NCI-H1105 (cell line): ENCODE measurements at regions not wholly inside any gene's neighbourhood (a gene's known extent, or its start where the extent isn't known, plus 50 kb on each side); places are given as distances from the start of the nearest gene placed in this dataset.
"Not testable (repeated sequence)": the region's sequence is repeated elsewhere in the genome, so short reads cannot be mapped to it uniquely, and the experiment has no call there.

ENCODE experiments used
- DNase-seq: peaks from one replicate; lab custom pipeline; 2025; lab: John Stamatoyannopoulos, UW

DNA sequence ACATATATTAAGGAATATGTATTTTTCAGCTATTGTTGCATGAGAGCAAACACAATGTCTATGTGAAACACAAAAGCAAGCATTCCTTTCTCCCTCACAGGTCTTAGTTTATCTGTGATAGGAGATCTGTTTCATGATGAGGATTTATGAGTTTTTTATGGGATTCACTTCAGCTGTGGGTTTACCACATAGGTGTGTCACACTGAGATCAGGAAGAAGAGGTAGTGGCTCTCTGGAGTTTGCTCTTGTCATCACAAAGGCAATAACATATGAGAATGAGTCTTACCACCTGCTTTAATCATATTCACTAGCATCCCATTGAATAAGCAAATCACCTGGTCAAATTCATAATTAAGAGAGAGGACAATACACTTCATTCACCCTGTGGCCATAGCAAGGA, 960.3 kb upstream of the SLC39A10 start:
- DNase-seq, result no peak

DNA sequence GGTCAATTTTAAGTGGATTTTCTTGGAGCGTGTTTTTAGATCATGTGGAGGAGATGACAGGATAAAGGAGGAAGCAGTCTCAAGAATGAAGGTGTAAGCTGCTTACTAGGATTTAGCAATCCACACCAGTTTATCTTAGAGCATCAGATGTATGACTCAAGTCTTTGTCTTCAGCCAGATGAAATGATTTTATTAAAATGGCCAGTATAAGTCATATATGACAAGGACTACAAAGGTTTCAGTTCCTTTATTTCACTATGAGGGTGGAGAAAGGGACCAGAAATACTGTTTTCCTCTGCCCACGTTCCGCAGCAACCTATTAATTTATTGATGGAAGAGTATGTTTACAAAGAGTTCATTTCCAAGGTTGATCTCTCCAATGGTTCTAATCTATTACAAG, 970.5 kb upstream of the SLC39A10 start:
- DNase-seq, result no peak

DNA sequence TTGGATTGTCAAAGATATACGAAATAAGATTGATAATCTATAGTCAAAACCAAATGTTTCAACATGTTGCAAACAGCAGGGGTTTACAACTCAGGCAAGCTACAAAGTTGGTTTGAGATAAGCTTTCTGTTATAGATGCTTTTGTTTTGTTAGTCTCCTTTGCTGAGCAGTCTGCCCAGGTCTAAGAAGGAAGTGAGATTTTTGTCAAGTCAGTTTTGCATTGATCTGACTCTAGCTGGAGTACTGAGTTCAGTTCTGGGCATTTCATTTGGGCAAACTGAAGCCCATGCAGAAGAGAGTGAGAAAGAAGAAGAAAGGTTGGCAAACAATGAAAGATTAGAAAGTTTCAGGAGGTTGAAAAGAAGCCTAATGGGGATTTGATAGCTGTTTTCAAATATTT, 983.0 kb upstream of the SLC39A10 start:
- no peak for DNase-seq

DNA sequence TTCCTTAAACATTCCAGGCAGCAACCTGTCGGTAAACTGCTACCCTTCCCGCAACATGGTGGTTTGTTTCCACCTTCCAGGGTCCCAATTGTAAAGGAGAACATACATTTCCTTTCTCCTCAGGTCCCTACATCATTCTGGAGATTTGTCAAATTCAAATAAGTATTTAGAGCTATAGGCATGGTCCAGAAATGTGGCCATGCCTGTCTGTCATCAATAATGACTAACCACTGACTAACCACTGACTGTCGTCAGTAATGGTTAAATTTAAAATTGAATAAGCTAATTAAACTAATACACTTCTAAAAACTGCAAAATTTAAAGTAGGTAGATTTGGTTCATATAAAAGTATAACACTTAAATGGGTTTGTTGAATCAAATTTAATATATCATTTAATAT, 984.0 kb upstream of the SLC39A10 start:
- no peak for DNase-seq

DNA sequence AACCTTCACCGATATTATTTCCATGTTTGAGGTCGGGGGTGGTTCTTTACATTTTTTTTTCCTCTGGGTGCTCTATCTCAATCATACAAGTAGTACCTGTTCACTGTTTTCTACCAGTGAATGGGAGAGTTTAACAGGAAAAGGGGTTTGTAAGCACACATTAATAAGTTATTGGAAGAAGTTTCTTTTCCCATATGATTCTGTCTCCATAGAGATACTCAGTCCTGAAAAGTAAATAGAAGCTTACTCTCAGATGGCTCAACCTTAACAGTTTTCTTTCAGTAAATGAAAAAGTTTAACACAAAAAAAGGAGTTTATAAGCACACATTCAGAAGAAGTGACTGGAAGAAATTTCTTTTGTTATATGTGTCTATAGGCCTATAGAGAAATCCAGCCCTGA, 995.6 kb upstream of the SLC39A10 start:
- no peak for DNase-seq

DNA sequence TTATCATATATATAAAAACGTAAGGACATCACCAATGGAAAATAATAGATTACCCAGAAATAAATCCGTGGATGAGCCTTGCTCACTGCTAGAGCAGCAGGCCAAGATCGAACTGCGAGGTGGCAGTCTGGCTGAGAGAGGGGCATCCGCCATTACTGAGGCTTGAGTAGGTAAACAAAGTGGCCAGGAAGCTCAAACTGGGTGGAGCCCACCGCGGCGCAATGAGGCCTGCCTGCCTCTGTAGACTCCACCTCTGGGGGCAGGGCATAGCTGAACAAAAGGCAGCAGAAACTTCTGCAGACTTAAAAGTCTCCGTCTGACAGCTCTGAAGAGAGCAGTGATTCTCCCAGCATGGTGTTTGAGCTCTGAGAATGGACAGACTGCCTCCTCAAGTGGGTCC, 1018.0 kb upstream of the SLC39A10 start:
- DNase-seq, result not testable (repeated sequence)

DNA sequence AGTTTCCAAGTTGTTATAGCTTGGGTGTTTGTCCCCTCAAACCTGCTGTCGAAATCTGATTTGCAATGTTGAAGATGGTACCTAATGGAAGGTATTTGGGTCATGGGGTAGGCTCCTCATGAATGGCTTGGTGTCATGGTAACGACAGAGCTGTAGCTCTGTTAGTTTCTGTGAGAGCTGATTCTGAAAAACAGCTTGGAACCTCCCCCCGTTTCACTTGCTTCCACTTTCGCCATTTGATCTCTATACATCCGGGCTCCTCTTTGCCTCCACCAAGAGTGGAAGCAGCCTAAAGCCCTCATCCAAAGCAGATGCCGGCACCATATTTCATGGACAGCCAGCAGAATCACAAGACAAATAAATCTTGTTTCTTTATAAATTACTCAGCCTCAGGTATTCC, 1035.1 kb upstream of the SLC39A10 start:
- no peak for DNase-seq

DNA sequence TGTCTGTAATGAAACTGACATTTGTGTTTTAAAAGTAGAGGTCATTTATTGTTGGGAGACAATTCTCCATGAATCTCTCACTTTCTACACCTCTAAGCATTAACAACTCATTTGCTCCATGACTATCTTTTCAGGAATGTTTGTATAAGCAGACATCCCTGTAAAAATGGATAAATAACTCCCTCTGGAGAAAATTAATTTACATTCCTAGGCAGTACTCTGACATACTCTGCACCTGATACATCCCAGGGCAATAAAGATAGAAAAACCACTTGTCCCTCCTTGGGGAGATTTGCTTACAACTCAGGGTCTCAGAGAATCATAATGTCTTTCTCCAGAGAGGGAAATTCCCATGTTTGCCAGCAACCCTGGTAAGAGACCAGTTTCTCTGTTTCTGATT, 1037.7 kb upstream of the SLC39A10 start:
- no peak for DNase-seq

DNA sequence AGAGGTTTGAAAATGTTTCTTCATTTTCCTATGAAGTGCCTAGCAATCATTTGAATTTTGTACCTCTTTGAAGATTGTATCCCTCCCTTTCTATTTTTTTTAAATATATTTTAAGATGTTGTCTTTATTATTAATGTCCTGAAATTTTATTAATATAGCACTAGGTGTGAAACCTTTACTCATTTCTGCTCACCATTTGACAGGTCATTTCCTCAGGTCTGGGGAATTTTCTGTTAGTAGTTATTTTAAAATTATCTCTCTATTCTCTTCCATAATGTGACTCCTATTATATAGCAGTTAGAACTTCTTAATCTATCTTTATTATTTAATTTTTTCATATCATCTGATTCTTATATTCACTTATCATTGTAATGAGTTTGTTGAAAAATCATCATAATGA, 1038.6 kb upstream of the SLC39A10 start:
- no peak for DNase-seq

DNA sequence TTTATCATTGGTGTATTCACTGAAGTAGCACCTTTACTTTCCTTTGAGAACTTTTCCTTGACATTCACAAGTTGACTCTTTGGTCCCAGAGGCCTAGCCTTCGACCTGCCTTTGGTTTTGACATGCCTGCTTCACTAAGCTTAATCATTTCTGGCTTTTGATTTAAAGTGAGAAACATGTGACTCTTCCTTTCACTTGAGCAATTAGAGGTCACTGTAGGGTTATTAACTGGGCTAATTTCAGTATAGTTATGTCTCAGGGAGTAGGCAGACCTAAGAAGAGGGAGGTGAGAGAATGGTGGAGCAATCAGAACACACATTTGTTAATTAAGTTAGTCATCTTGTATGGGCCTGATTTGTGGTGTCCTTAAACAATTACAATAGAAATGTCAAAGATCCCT, 1040.7 kb upstream of the SLC39A10 start:
- DNase-seq, result no peak

DNA sequence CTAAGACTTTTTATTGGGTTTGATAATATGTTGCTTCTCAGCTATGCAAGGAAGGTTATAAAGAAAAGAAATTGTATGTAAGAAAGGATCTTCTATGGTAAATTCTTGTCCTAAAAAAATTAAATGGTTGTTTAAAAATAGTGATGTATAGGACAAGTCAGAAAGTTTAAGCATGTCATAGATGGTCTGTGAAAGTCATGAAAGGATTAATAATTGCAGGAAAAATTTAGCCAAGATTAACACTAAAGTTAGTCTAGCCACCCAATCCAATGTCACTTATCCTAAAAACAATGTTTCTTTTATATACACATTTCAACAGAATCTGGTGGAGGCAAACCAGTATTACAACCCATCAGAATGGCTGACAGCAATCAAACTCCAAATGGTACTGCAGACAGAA, 1046.7 kb upstream of the SLC39A10 start:
- DNase-seq, result no peak

DNA sequence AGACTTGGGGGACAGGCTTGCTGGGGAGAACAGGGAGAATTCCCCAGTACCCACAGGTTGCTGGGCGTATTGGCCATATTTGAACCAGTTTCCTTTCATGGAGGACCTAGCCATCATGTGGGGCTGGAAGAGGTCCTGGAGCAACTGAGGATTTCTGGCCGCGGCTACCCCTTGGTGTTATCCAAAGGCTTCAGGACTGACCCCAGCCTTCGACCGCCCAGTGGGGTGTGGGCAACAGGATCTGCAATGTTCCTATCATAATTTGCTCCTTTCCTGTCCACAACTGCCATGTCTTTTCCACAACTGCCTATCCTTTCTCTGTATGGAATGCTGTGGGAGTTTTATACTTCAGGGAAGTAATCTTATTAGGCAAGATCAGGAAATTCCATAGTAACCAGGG, 1053.6 kb upstream of the SLC39A10 start:
- DNase-seq, result no peak

DNA sequence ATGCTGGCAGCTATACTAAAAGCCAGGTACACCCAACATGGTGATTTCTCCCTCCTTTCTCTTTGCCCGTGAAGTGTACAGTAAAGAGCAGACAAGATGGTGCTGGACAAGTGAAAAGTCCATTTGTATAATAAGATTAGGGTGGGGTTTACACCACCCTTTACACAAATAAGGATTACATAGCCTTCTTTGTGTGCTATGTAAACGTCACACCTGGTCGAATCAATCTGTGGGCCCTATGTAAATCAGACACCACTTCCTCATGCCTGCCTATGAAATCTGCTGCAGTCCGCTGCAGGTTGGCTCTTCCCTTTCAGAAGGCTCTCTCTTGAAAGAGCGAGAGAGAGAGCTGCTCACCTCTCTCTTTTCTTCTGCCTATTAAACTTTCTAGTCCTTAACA, 1054.3 kb upstream of the SLC39A10 start:
- no peak for DNase-seq

DNA sequence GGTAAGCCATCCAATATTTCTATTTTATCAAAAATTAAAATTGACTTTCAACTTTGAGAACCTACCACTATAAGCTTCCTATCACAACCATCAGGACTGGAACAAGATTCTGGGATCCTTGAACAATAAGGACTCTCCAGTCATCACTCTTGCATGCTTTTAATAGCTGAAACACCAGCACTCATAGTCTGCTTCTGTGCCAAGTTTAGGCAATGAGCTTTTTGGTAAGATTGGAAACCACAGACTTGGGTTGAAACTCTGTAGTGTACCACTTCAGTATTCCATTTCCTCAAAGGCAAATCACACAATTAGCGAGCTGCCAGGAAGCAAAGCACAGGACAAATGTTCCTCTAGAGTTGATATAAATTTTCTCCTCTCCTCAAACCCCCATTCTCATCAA, 1065.8 kb upstream of the SLC39A10 start:
- DNase-seq, result no peak

DNA sequence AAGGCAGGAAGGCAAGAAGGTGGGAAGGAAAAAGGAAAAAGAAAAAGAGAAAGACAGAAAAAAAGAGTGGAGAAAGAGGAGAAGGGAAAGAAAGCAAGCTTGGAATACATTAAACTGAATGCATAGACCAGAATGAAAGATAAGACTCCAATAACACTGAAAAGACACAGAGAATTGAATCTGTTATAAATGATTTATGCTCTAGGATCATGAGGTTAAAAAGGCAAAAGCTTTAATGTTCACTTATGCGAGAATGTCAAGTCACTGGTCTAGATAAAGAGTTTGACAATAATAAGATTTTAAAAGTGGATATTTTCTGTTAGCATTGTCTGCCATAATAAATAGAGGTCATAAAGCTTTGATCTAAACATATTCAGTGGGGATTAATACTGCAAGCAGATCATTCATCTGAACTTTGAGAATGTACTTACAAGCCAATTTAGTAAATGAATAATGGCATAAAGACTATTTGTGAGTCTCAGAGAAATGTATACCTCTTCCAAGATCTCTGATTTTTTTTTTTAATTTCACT, 1069.2 kb upstream of the SLC39A10 start:
- DNase-seq, result no peak

DNA sequence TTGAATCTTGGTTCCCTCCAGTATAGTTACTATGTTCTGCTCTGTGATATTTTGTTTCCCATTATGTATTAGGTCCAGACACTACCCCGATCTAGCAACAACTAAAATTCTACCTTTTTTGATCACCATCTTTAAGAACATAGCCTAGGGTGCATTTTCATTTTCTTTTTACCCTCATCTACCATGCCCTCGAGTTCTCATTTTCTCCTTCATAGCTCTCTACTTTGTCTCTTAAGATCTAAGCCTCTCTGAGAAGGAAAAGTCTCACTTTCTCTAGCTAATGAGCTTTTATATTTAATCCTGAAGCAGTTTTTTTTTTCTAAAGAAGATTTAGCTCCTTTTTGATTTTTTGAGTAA, 1089.4 kb upstream of the SLC39A10 start:
- no peak for DNase-seq

DNA sequence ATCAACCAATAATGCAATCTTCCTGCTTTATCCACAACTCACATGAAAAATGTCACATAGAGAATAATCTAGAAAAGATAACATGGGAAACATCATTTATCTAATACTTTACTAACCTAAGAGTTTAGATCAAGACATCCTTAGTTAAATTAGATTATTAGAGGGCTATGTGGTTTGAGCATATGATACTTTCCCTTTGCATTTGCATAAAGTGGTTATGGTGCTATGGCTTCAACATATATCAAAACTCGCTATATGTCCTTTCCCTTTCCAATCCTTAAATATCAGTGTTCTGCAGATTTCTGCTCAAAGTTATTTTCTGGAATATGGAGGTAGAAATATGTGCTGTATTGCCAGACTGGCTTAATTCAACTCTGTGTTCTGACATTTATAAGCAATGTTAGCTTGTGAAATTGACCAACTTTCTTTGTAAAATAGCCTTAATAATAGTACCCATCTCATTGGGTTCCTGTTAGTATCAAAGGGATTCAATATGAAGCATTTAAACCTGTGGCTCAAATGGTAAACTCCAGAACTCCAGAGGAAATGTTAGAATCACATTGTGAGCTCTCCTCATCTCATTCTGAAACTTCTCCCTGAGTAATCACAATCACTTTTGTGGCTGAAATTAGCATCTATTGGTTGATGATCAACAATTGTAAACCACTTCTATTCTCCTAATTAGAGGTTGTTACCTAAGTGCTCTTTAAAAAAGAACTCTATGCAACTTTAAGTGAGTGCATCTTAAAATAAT, 1089.9 kb upstream of the SLC39A10 start:
- no peak for DNase-seq

DNA sequence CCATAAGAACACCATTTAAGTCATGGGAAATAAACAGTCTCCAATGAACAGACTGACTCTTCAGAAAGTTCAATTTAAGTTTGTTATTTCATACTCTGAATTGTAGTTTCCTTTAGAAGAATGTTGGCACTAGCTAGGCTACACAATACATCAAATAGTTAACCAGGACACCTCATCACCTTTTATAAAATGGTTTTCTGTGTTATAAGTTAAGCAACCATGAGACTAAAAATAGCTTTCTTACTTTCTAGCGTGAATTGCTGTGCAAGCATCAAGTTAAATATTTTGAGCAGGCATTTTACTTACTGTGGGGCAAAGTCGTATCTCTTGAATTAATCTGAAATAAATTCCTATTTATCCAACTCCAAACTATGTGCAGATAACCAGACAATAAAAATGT, 1092.6 kb upstream of the SLC39A10 start:
- no peak for DNase-seq

DNA sequence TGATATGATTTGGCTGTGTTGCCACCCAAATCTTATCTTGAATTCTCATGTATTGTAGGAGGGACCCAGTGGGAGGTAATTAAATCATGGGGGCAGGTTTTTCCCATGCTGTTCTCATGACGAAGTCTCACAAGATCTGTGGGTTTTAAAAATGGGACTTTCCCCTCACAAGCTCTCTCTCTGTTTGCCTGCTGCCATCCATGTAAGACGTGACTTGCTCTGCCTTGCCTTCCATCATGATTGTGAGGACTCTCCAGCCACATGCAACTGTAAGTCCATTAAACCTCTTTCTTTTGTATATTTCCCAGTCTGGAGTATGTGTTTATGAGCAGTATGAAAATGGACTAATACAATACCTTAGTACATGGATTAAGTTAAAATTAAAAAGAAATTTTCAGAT, 1094.7 kb upstream of the SLC39A10 start:
- DNase-seq, result no peak

DNA sequence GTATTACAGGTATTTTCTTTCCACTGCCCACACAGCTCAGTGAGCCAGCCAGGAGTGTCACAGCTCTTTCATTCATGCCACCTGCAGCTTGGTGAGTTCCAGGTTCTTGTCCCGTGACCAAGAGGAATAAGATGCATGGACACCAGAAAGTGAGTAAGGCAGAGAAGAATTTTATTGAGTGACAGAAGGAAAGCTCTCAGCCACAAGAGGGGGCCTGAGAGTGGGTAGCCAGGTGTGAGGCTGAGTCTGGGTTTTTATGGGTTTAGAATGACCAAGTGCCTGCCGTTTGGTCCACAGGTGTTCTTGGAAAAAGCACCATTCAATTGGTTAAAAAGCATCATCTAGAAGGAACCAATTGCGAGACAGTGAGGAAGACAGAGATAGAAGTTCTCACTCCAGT, 1097.1 kb upstream of the SLC39A10 start:
- no peak for DNase-seq

DNA sequence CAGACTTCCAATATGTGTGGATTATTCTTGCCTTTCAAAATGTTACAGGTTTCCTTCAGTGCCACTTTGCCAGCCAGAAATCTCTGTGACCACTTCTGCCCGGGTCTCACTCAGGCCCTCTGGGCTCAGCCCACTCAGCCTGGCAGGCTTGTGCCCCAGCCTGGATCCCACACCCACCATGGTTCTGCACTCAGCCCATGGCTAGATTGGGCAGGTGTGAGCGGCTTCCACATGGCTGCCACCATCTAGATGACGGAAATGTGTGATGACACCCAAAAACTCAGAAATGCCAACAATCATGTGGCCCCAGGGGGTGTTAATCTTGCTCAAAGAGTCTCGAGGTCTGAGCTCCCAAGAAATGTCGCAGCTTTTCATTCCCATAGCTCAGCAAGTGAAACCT, 1097.5 kb upstream of the SLC39A10 start:
- no peak for DNase-seq

DNA sequence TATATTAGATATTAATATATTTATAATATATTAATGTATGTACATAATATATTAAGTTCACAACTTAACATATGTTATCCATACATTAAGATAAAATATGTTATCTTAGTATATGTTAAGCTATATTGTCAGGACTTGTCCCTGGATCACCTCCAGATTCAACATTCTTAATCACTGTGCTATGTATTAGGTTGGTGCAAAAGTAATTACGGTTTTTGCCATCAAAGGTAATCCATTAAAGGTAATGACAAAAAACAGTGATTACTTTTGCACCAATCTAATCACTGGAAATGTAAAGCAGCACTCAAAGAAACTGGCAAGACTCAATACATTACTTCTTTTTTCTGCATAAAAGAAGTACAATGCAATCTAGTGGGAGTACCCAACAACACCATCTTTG, 1099.0 kb upstream of the SLC39A10 start:
- no peak for DNase-seq

DNA sequence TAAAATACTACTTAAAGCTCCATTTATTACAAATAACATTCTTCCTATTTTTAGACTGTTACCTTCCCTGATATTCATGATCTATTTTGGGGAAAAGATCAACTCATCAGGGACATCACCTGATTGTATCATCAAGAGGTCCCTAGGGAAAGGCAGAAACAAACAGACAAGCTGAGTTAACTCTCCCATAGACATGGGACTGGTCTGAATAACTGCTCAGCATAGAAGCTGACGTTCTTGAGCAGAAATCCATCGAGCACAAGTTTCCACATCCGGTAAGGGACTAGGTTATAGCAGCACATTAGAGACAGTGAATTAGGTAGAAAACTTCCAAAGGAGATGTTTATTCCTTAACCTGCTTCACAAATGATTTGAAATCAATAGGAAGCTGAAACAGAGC, 1100.4 kb upstream of the SLC39A10 start:
- DNase-seq, result no peak

DNA sequence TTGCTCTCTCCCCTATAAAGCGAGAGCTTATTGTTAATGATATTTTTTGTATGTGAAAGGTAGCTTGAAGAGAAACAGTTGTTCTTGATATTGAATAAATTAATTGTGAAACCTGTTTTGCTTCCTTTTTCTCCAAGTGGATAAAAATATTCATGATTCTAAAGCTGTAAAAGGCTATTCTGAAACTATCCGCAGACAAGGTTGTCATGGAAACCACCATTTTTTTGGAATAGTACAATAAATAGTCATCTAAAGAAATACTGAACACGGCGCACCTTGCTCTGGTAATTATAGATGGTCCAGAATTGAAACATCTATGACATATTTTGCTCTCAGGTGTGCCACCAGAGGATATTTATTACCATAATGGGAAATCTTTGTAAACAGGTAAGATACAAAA, 1103.0 kb upstream of the SLC39A10 start:
- DNase-seq, result no peak
